B cell (primary cell): ENCODE measurements at regions not wholly inside any gene's neighbourhood (a gene's known extent, or its start where the extent isn't known, plus 50 kb on each side); places are given as distances from the start of the nearest gene placed in this dataset.

ENCODE experiments used
- ATAC-seq: fragments of 200-7000 bp; cut with Tn5 transposase; one replicate; pipeline ENCODE4 v1.10.0; 2021; ENCODE audit warnings: low read depth, mild to moderate bottlenecking, moderate number of reproducible peaks, moderate library complexity
- CTCF ChIA-PET: fragments of 350-600 bp; sonication (Branson Sonifier 250); formaldehyde crosslinking; loops from one replicate; lab custom pipeline; 2021; ENCODE audit warnings: antibody characterized with exemption, inconsistent platforms; lab: Charles Lee
- POLR2A ChIA-PET: fragments of 350-600 bp; sonication (Branson Sonifier 250); formaldehyde crosslinking; loops from one replicate; lab custom pipeline; 2021; ENCODE audit warnings: antibody characterized with exemption; lab: Charles Lee
- DNase-seq: peaks from one replicate; pipeline ENCODE4 v3.0.0; 2013
- H2AFZ ChIP-seq: 2 replicates; pipeline ENCODE4 v1.6.1; 2012; ENCODE audit warnings: mild to moderate bottlenecking, low read depth, low read length; ENCODE audit not compliant: insufficient read depth, poor library complexity, severe bottlenecking
- H3K27ac ChIP-seq, 2 donors: 1 replicate in 1 of 2; 2 replicates in 1 of 2; pipeline ENCODE4 v1.5.1; 2012 to 2013; ENCODE audit warnings: low read length in 2 of 2, mild to moderate bottlenecking in 2 of 2, moderate library complexity in 1 of 2
- H3K27me3 ChIP-seq, 4 experiments: fragments of 200-600 bp in 1 of 4; sonication (generic) in 1 of 4; replicated peaks in 1 of 4; 1 replicate in 2 of 4; 2 replicates in 2 of 4; pipeline versions ENCODE4 v1.6.1 to v1.7.0; 2013 to 2016; ENCODE audit warnings: low read length in 3 of 4, mild to moderate bottlenecking in 2 of 4, mixed read lengths in 1 of 4, moderate library complexity in 1 of 4; ENCODE audit not compliant: insufficient read depth in 4 of 4, control insufficient read depth in 3 of 4; ENCODE audit errors: control extremely low read depth in 1 of 4
- H3K36me3 ChIP-seq, 2 experiments: replicated peaks in 1 of 2; 1 replicate in 1 of 2; 2 replicates in 1 of 2; pipeline versions ENCODE4 v1.6.1 to v1.7.1; 2013; ENCODE audit warnings: low read length in 1 of 2; ENCODE audit not compliant: insufficient read depth in 2 of 2, control insufficient read depth in 1 of 2; ENCODE audit errors: control extremely low read depth in 1 of 2, extremely low read depth in 1 of 2
- H3K4me1 ChIP-seq, 2 donors: fragments of 200-600 bp in 1 of 2; sonication (generic) in 1 of 2; 1 replicate in 1 of 2; 2 replicates in 1 of 2; pipeline versions ENCODE4 v1.5.1 to v1.6.1; 2013 to 2017; ENCODE audit warnings: low read length in 2 of 2; ENCODE audit not compliant: control insufficient read depth in 2 of 2, insufficient read depth in 2 of 2
- H3K4me2 ChIP-seq: replicated peaks from 2 replicates; pipeline ENCODE3; 2012; ENCODE audit warnings: mild to moderate bottlenecking, low read depth, low read length; ENCODE audit not compliant: poor library complexity, severe bottlenecking
- H3K4me3 ChIP-seq, 5 experiments: fragments of 200-600 bp in 1 of 5; sonication (generic) in 1 of 5; 1 replicate in 3 of 5; 2 replicates in 2 of 5; pipeline versions ENCODE4 v1.5.1 to v1.7.0; 2011 to 2016; ENCODE audit warnings: low read length in 4 of 5, mild to moderate bottlenecking in 4 of 5, low read depth in 2 of 5, control low read depth in 1 of 5, moderate library complexity in 1 of 5; ENCODE audit not compliant: insufficient read depth in 1 of 5; ENCODE audit errors: control extremely low read depth in 1 of 5, extremely low read depth in 1 of 5
- H3K79me2 ChIP-seq: fragments of 200-600 bp; sonication (generic); one replicate; pipeline ENCODE4 v1.6.0; 2016; ENCODE audit warnings: low read length; ENCODE audit not compliant: control insufficient read depth, insufficient read depth
- H3K9ac ChIP-seq: fragments of 200-600 bp; sonication (generic); 2 replicates; pipeline ENCODE4 v1.6.1; 2017; ENCODE audit warnings: mild to moderate bottlenecking, low read length, moderate library complexity
- H3K9me3 ChIP-seq, 3 donors: one replicate each; pipeline versions ENCODE4 v1.6.1 to v1.7.1; 2013; ENCODE audit warnings: low read length in 2 of 3; ENCODE audit not compliant: control insufficient read depth in 2 of 3, insufficient read depth in 1 of 3; ENCODE audit errors: control extremely low read depth in 1 of 3
- H4K20me1 ChIP-seq: 2 replicates; pipeline ENCODE4 v1.6.0; 2012; ENCODE audit warnings: mild to moderate bottlenecking, low read length; ENCODE audit not compliant: insufficient read depth, control insufficient read depth, poor library complexity, severe bottlenecking
- H3K27ac Mint-ChIP-seq: one replicate; pipeline ENCODE4 v1.8.0; 2021; ENCODE audit warnings: mixed read lengths
- H3K27me3 Mint-ChIP-seq: one replicate; pipeline ENCODE4 v1.8.0; 2021; ENCODE audit warnings: mixed read lengths
- H3K4me1 Mint-ChIP-seq: one replicate; pipeline ENCODE4 v1.8.0; 2021; ENCODE audit warnings: mixed read lengths
- H3K4me3 Mint-ChIP-seq: one replicate; pipeline ENCODE4 v1.8.0; 2021; ENCODE audit warnings: mixed read lengths
- H3K9me3 Mint-ChIP-seq: one replicate; pipeline ENCODE4 v1.8.0; 2022; ENCODE audit warnings: mixed read lengths; ENCODE audit not compliant: insufficient read depth
- EZH2 ChIP-seq: IDR thresholded peaks from 2 replicates; pipeline ENCODE4 v1.6.1; 2012; ENCODE audit warnings: borderline replicate concordance, low read depth, mild to moderate bottlenecking, moderate library complexity, low read length; ENCODE audit not compliant: insufficient read depth, poor library complexity, severe bottlenecking
- WGBS: methylation state at CpG from one replicate; pipeline ENCODE4 v1.1.5; 2013; ENCODE audit warnings: missing lambda C conversion rate; ENCODE audit not compliant: insufficient coverage; 5-methylcytosine and 5-hydroxymethylcytosine counted together
- intact Hi-C: fragments of 100-400 bp; cut with micrococcal nuclease; formaldehyde crosslinking; loops from one replicate; pipeline ENCODE4 v1.10.0; 2022
- TF ChIP-seq, protein P1 (sequence below): fragments of 200-600 bp; IDR thresholded peaks from one replicate; pipeline ENCODE4 v1.8.0; 2022; ENCODE audit warnings: antibody characterized with exemption, mild to moderate bottlenecking

- intact Hi-C loops: loop anchor here (2.0 kb wide), 1 partner anchor 213 kb away; no protein-coding TSS in a partner anchor
- peak; percentile 54 for ATAC-seq
- peaks cover 35% of the 10 kb centered on the region for H3K27me3 Mint-ChIP-seq
- no peak overlapping the region for H3K4me3 Mint-ChIP-seq
- Histone ChIP-seq H3K4me3 (no peak overlapping the region), H3K27ac (no peak overlapping the region), H3K9ac (no peak overlapping the region), H3K79me2 (no peaks in the 10 kb centered on the region), H2AFZ (no peak overlapping the region), H4K20me1 (no peaks in the 10 kb centered on the region), H3K4me2 (no peak overlapping the region), H3K4me1 (no peaks in the 10 kb centered on the region), H3K27me3 (peaks cover 0 to 3% (median 0%) of the 10 kb centered on the region in 4 experiments), H3K9me3 (no peaks in the 10 kb centered on the region), H3K36me3 (no peaks in the 10 kb centered on the region)
- CTCF ChIA-PET: interaction anchor here (0.7 to 4.7 kb wide), 8 partner anchors 9 to 271 kb away, joined by 3 to 162 read pairs (median 8); no protein-coding TSS in a partner anchor
- no peak for TF ChIP-seq EZH2
- TF ChIP-seq, protein P1, sequence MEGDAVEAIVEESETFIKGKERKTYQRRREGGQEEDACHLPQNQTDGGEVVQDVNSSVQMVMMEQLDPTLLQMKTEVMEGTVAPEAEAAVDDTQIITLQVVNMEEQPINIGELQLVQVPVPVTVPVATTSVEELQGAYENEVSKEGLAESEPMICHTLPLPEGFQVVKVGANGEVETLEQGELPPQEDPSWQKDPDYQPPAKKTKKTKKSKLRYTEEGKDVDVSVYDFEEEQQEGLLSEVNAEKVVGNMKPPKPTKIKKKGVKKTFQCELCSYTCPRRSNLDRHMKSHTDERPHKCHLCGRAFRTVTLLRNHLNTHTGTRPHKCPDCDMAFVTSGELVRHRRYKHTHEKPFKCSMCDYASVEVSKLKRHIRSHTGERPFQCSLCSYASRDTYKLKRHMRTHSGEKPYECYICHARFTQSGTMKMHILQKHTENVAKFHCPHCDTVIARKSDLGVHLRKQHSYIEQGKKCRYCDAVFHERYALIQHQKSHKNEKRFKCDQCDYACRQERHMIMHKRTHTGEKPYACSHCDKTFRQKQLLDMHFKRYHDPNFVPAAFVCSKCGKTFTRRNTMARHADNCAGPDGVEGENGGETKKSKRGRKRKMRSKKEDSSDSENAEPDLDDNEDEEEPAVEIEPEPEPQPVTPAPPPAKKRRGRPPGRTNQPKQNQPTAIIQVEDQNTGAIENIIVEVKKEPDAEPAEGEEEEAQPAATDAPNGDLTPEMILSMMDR: peak; percentile 87
- no peaks in the 10 kb centered on the region for H3K4me1 Mint-ChIP-seq
- H3K9me3 Mint-ChIP-seq: no peaks in the 10 kb centered on the region
- peak; percentile 61 for DNase-seq
- 67% methylated on average over 1 of the region's 5 CpGs for WGBS
- POLR2A ChIA-PET: no interaction called here
- no peak overlapping the region for H3K27ac Mint-ChIP-seq
Observed at GRCh38 chr7:38105874-38106483, 72.1 kb upstream of the STARD3NL start.

- WGBS: no CpG with 5 or more reads among the region's 3 CpGs
- H3K27me3 Mint-ChIP-seq: peaks cover 35% of the 10 kb centered on the region
- H3K27ac Mint-ChIP-seq: no peak overlapping the region
- DNase-seq: peak; percentile 69
- H3K4me3 ChIP-seq: no peak overlapping the region
- H3K4me3 Mint-ChIP-seq: no peak overlapping the region
- no peaks in the 10 kb centered on the region for H3K4me1 Mint-ChIP-seq
- intact Hi-C loops: loop anchor here (1.0 to 2.0 kb wide), 3 partner anchors 115 to 267 kb away; no protein-coding TSS in a partner anchor
- POLR2A ChIA-PET: no interaction called here
- H3K27me3 ChIP-seq: peaks cover 0 to 4% (median 2%) of the 10 kb centered on the region in 4 experiments
- no peak overlapping the region for H3K27ac ChIP-seq
- ATAC-seq: peak; percentile 57
- H3K4me1 ChIP-seq: no peaks in the 10 kb centered on the region
- H2AFZ ChIP-seq: no peak overlapping the region
- no peaks in the 10 kb centered on the region for H3K79me2 ChIP-seq
- CTCF ChIA-PET: interaction anchor here (0.7 to 4.7 kb wide), 15 partner anchors 7 to 270 kb away, joined by 3 to 162 read pairs (median 5); no protein-coding TSS in a partner anchor
- H3K9me3 Mint-ChIP-seq: no peaks in the 10 kb centered on the region
- no peak overlapping the region for H3K4me2 ChIP-seq
- no peaks in the 10 kb centered on the region for H3K36me3 ChIP-seq
- H4K20me1 ChIP-seq: no peaks in the 10 kb centered on the region
- H3K9me3 ChIP-seq: no peaks in the 10 kb centered on the region
- TF ChIP-seq, protein P1: peak; percentile 94
- TF ChIP-seq EZH2: no peak
- H3K9ac ChIP-seq: no peak overlapping the region
Observed at GRCh38 chr7:38107486-38107893, 70.6 kb upstream of the STARD3NL start.
